Activated CD4-positive, alpha-beta T cell treated with anti-CD3 and anti-CD28 coated beads, Interleukin-2, amount 50 U/mL, for 48 hours (primary cell): ENCODE measurements at regions not wholly inside any gene's neighbourhood (a gene's known extent, or its start where the extent isn't known, plus 50 kb on each side); places are given as distances from the start of the nearest gene placed in this dataset.

Experiments used
- DNase-seq, 2 experiments: peaks; one replicate each; pipeline ENCODE4 v3.0.0-alpha.2; 2020

- DNase-seq = no peak
Observed at GRCh38 chr16:51085271-51085670, 65.8 kb downstream of the SALL1 start.

GRCh38 chr16:51084074-51084928 is 66.8 kb downstream of the SALL1 start:
- DNase-seq = no peak

GRCh38 chr16:51072591-51072990 is 78.5 kb downstream of the SALL1 start:
- DNase-seq = no peak

- no peak for DNase-seq
Observed at GRCh38 chr16:51071326-51071725, 79.7 kb downstream of the SALL1 start.

DNA sequence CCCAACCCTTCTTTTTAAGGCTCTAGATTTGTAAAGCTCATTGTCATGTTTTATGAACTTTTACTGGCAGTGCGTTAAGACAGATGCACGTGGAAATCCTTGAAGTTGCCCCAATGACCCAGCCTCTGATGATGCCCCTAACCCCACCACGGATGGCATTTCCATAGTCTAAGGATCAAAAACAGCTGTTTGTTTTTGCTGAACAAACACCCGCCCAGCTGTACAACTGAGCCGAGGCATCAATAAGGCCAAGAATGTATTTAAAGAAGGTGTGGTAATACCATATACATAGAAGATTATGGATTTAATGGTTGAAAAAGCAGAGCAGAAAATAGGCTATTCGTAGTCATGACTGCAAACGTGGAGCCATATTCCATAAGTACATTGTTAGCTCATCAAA is 83.7 kb downstream of the SALL1 start:
- no peak for DNase-seq

GRCh38 chr16:51062039-51062438 is 89.0 kb downstream of the SALL1 start:
- DNase-seq = no peak

GRCh38 chr16:51061328-51061727 is 89.7 kb downstream of the SALL1 start:
- no peak for DNase-seq

GRCh38 chr16:51057969-51058337 is 93.1 kb downstream of the SALL1 start:
- DNase-seq = no peak

DNA sequence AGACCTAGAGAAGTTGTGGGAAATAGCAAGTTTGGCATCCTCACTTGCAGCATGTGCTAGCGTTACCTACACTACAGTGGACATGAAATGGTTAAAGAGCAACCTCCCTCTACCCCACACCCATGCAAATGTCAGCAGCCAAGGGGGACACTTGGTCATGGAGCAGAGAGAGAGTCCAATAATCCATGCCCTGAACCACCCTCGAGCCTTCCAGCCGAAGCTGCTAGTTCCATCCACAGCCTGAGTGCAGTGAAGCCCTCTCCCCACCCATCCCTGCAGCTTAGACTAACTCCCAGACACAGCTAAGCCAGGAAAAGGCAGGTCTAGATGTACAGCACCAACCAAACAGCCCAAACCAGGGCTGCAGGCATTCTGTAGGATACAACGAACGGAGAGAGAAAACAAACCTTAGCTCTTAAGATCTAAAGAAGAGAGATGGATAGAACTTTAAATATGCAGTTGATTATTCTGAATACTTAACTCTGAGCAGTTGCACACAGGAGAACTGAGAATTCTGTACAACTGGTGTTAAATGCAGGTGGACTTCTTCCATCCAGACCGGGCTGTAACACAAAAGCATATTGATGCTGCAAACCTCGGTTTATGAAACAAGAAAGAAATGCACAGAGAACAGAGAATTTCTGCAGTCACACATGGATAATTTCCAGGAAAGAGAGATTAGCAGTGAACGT is 93.8 kb downstream of the SALL1 start:
- no peak for DNase-seq

DNA sequence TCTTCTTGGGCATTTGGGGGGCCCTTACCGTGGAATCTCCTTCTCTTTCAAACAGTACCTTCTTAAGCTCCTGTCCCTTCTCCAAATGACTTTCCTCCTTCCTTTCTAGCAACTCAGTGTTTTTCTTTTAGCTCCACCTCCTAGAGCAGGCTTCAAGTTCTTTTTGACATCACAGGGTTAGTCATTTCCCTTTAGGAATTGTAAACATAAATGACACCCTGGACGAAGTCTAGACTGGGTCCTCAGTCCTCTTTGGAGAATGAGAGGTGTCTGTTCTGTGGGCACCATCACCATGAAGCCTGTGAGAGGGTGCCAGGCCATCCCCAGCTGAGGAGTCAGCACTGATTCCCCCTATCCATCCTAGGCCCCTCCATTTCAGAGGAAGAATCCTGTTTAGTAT is 94.7 kb downstream of the SALL1 start:
- no peak for DNase-seq

DNA sequence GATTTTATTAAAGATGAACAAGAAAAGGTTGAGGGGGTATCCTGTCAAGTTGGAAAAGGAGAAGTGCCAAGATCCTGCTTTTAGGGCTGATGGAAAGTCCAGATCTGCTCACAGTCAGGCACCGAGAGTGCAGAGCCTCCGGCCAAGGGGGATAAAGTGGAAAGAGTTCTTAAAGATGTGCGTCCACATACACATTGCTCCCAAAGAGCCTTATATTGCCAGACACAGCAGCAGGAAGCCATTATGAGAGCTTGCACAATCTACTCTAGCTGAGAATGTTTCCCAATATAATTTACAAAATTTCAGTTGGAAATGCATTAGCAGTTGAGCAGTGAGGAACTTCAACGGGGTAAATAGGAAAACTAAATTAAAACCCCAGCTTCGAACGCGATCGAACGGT is 95.6 kb downstream of the SALL1 start:
- DNase-seq = no peak

GRCh38 chr16:51053775-51054174 is 97.3 kb downstream of the SALL1 start:
- DNase-seq = no peak

- DNase-seq = no peak
Observed at GRCh38 chr16:51051671-51052070, 99.4 kb downstream of the SALL1 start.

DNA sequence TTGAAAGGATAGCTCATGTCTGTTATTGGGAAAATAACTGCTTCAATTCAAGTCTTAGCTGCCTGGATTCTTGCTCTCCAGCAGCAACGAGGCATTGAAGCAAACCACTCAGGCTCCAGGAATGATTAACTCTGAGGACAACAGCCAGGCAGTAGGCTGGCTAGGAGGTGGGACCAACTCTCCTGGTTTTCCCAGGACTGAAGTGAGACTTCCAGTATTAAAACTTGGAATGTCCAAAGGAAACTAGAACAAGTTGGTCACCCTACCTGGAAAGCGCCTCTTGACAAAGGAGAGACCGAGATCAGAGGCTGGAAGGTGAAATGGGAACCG is 100.7 kb downstream of the SALL1 start:
- DNase-seq = no peak

GRCh38 chr16:51049678-51050376 is 101.2 kb downstream of the SALL1 start:
- DNase-seq = no peak

DNA sequence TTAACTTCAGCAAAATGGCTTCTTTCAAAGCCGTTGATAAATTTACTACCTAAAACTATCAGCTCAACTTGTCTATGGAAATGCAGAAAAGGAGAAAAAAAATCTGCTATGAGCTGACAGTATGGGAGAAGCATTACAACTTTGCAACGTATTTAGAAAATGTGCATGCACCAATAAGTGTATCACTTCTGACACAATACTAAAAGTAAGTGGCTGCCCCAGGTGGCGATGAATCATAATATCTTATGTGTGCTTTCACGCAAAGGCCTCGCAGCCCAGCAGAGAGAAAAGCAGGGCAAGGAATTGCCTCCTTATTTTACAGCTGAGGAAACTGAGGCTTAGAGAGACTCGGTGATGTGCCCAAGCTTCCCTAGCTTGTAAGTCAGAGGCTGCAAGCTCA is 101.8 kb downstream of the SALL1 start:
- DNase-seq = no peak

GRCh38 chr16:51048544-51048943 is 102.5 kb downstream of the SALL1 start:
- DNase-seq = no peak

- DNase-seq = no peak
Observed at GRCh38 chr16:51045794-51046193, 105.3 kb downstream of the SALL1 start.

- no peak for DNase-seq
Observed at GRCh38 chr16:51045186-51045585, 105.9 kb downstream of the SALL1 start.

DNA sequence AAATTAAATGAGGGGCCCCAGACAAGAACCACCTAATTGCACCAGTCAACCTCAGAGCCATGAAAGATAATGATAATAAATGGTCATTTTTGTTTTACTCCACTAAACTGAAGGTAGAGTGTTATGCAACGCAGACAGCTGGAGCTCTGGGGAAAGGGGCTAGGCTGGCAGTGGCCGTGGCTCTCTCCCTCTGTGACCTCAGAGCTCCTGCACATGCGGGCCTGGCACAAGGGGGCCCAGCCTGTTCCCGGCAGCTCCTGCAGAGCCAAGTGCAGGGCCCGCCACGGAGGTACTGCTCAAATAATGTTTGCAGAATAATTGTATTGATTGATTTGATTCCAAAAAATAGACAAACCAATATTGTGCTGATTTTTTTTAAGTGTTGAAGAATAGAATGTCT is 109.5 kb downstream of the SALL1 start:
- DNase-seq = no peak

- DNase-seq = no peak
Observed at GRCh38 chr16:51040637-51041036, 110.4 kb downstream of the SALL1 start.

DNA sequence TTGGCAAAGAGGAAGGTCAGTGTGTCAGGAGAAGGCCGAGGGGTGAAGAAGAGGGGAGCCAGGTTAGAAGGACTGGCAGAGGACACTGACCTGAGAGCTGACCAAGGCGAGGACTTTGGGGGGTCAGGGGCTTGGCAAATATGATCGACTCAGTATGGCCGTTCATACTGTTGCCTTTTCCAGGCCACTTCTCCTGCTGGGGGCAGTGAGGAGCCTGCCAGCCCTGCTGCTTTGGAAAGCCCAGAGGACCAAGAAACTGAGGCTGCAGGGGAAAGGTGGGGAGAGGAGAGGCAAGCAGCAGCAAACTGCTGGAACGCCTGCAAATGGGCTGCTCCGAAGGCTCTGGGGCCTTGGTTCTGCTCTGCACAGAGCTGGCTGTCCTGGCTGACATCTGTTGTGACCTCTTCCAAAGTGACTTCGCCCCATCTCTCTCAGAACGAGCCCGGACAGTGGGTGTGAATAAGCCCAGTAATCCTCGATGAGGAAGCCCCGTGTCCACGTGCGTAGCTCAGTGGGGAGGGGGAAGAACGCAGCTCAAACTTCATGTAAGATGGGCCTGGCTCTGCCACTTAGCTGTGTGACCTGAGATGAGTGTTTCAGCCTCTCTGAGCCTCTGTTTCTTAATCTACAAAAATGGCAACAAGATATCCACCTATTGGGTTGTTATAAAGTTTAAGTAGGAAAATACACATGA is 111.3 kb downstream of the SALL1 start:
- DNase-seq = no peak

- no peak for DNase-seq
Observed at GRCh38 chr16:51035711-51036110, 115.4 kb downstream of the SALL1 start.

DNA sequence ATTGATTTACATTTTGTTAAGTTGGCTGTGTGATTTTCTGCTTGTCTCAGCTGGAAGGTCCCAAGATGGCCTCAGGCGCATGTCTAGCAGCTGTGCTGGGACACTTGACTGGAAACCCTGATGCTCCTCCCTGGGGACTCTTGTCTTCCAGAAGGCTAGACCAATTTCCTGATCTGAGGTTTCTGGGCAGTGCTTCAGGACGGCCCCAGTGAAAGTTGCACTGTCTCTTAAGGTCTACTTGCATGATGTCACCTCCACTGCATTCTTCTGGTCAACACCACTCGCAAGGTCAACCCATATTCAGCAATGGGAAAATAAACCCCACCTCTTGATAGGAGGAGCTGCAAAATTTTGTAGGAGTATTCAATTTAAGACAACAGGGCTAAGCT is 116.0 kb downstream of the SALL1 start:
- DNase-seq = no peak
